Smooth muscle cell (in vitro differentiated cells): ENCODE measurements at regions not wholly inside any gene's neighbourhood (a gene's known extent, or its start where the extent isn't known, plus 50 kb on each side); places are given as distances from the start of the nearest gene placed in this dataset.

Source experiments
- DNase-seq: peaks from one replicate; lab custom pipeline; 2025; ENCODE audit not compliant: unreplicated experiment; lab: John Stamatoyannopoulos, UW
- H2AFZ ChIP-seq: fragments of 200-600 bp; sonication (generic); 2 replicates; pipeline ENCODE4 v1.6.0; 2016; ENCODE audit warnings: antibody characterized with exemption, low read depth, mild to moderate bottlenecking
- H3F3A ChIP-seq: fragments of 200-600 bp; sonication (generic); 2 replicates; pipeline ENCODE4 v1.6.0; 2017; ENCODE audit warnings: antibody characterized with exemption, low read depth
- H3K27ac ChIP-seq: fragments of 200-600 bp; sonication (generic); 2 replicates; pipeline ENCODE4 v1.5.1; 2016; ENCODE audit warnings: low read depth, mild to moderate bottlenecking
- H3K27me3 ChIP-seq: fragments of 200-600 bp; sonication (generic); 2 replicates; pipeline ENCODE4 v1.6.1; 2016; ENCODE audit warnings: low read depth, mild to moderate bottlenecking
- H3K36me3 ChIP-seq: fragments of 200-600 bp; sonication (generic); 2 replicates; pipeline ENCODE4 v1.5.1; 2016; ENCODE audit warnings: low read depth
- H3K4me1 ChIP-seq: fragments of 200-600 bp; sonication (generic); 2 replicates; pipeline ENCODE4 v1.5.1; 2016; ENCODE audit warnings: low read depth
- H3K4me2 ChIP-seq: fragments of 200-600 bp; sonication (generic); 2 replicates; pipeline ENCODE4 v1.6.0; 2016; ENCODE audit warnings: mild to moderate bottlenecking
- H3K4me3 ChIP-seq: fragments of 200-600 bp; sonication (generic); 2 replicates; pipeline ENCODE4 v1.5.1; 2016; ENCODE audit warnings: mild to moderate bottlenecking
- H3K79me2 ChIP-seq: fragments of 200-600 bp; sonication (generic); 2 replicates; pipeline ENCODE4 v1.6.0; 2016; ENCODE audit warnings: low read depth, mild to moderate bottlenecking
- H3K9ac ChIP-seq: fragments of 200-600 bp; sonication (generic); 2 replicates; pipeline ENCODE4 v1.6.0; 2016; ENCODE audit warnings: low read depth
- H3K9me3 ChIP-seq: fragments of 200-600 bp; sonication (generic); replicated peaks from 2 replicates; pipeline ENCODE4 v1.5.1; 2016; ENCODE audit warnings: low read depth
- H4K20me1 ChIP-seq: fragments of 200-600 bp; sonication (generic); 2 replicates; pipeline ENCODE4 v1.6.0; 2016; ENCODE audit warnings: low read depth
- WGBS: methylation state at CpG from one replicate; pipeline ENCODE4 v1.1.7; 2016; ENCODE audit warnings: low lambda C conversion rate; 5-methylcytosine and 5-hydroxymethylcytosine counted together
- TF ChIP-seq, protein P1 (sequence below): fragments of 200-600 bp; sonication (generic); IDR thresholded peaks from 2 replicates; pipeline ENCODE4 v1.5.1; 2017; ENCODE audit warnings: borderline replicate concordance, mild to moderate bottlenecking, antibody characterized with exemption; ENCODE audit not compliant: insufficient read depth, poor library complexity, severe bottlenecking

DNA sequence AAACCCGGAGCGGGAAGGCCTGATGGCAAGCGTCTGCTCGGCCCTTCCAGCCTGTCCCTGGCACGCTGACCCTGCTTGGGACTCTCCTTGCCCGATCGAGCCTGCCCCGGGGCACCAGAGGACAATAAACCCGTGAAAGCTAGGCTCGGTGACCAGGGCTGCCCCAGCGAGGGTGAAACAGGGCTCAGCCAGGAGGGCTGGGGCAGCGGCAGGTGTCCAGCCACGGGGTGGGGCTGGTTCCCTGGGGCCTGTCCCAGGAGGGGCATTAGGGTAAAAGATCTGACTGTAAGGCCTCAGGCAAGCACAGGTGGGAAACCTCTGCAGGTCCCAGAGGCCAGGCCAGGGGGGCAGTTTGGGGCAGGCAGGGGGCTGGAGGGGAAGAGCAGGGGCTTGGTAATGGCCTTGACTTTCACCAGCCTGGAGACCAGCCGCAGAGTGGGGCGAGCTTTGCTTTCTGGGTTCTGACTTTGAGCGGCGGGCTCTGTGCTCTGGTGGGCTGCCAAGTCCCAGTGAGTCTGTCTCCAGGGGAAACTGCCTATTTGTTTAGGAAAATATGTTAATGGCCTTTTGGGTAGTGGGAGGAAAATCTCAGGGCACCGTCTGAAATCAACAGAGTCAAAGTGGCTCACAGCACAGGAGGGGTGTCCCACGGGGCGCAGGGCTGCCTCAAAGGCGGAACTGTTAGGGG lies 68.2 kb upstream of the INPP5A start:
- Histone ChIP-seq H3K4me3 (no peak overlapping the region), H3K36me3 (no peaks in the 10 kb centered on the region), H3K27me3 (no peaks in the 10 kb centered on the region), H3F3A (no peaks in the 10 kb centered on the region), H3K9me3 (no peaks in the 10 kb centered on the region), H3K79me2 (no peaks in the 10 kb centered on the region), H3K4me1 (peaks cover 6% of the 10 kb centered on the region), H3K27ac (no peak overlapping the region), H3K9ac (no peak overlapping the region), H4K20me1 (no peaks in the 10 kb centered on the region), H3K4me2 (no peak overlapping the region), H2AFZ (no peak overlapping the region)
- WGBS = 84% methylated on average over 21 of the region's 21 CpGs
- DNase-seq = no peak
- TF ChIP-seq, protein P1, sequence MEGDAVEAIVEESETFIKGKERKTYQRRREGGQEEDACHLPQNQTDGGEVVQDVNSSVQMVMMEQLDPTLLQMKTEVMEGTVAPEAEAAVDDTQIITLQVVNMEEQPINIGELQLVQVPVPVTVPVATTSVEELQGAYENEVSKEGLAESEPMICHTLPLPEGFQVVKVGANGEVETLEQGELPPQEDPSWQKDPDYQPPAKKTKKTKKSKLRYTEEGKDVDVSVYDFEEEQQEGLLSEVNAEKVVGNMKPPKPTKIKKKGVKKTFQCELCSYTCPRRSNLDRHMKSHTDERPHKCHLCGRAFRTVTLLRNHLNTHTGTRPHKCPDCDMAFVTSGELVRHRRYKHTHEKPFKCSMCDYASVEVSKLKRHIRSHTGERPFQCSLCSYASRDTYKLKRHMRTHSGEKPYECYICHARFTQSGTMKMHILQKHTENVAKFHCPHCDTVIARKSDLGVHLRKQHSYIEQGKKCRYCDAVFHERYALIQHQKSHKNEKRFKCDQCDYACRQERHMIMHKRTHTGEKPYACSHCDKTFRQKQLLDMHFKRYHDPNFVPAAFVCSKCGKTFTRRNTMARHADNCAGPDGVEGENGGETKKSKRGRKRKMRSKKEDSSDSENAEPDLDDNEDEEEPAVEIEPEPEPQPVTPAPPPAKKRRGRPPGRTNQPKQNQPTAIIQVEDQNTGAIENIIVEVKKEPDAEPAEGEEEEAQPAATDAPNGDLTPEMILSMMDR = no peak

DNA sequence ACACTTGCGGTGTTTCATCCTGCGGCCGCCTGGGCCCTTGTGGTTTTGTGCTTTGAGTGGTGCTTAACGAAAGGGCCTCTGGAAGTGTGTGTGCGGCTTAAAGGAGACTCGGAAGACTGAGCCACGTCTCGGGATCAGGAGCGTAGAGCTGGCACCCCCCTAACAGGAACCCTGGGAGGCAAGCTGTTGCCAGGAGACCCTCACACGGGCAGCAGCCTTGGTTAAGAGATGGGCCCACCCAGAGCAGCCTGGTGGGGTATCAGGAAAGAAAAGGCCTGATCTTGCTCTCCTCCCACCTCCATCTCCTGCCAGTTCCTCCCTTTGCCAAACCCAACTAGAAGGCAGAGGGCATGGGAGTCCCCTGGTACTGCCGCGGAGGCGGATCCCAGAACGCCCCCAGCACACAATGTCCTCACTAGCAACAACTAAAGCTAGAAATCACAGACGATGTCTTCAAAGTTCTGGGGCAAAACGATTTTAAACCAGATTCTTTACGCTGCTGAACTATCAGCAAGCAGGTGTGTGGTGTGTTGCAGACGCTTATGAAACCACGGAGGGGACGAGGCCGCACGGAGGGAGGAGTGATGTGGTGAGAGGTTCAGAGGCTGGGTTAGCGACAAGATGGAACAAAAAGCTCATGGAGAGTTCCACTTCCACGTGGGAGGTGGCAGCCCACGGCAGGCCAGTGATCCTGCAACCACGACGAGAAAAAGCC lies 67.0 kb upstream of the INPP5A start:
- H3K27ac ChIP-seq = no peak overlapping the region
- H3K36me3 ChIP-seq = no peaks in the 10 kb centered on the region
- no peaks in the 10 kb centered on the region for H3K9me3 ChIP-seq
- no peaks in the 10 kb centered on the region for H3K79me2 ChIP-seq
- H3K27me3 ChIP-seq = peaks cover 6% of the 10 kb centered on the region
- no peak overlapping the region for H3K9ac ChIP-seq
- DNase-seq = no peak
- no peaks in the 10 kb centered on the region for H3K4me1 ChIP-seq
- TF ChIP-seq, protein P1 = no peak
- H3K4me2 ChIP-seq = no peak overlapping the region
- H4K20me1 ChIP-seq = no peaks in the 10 kb centered on the region
- 78% methylated on average over 27 of the region's 27 CpGs for WGBS
- H2AFZ ChIP-seq = no peak overlapping the region
- no peaks in the 10 kb centered on the region for H3F3A ChIP-seq
- H3K4me3 ChIP-seq = no peak overlapping the region

DNA sequence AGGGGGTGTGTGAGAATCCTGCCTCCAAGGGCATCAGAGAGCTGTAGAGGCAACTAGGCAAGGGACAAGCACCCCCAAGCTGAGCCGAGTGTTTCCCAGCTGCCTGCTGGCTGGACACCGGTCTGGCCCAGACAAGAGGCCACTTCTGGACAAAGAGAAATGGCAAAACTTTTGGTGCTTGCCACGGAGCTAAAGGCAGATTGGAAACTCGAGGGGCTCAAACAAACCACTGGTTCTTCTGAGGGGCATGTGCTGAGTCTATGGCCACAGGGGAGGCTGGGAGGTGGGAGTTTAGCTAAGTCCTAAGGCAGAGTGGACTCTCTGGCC lies 66.5 kb upstream of the INPP5A start:
- H3K4me3 ChIP-seq = no peak overlapping the region
- TF ChIP-seq, protein P1 = no peak
- no peaks in the 10 kb centered on the region for H3K79me2 ChIP-seq
- H3K4me2 ChIP-seq = no peak overlapping the region
- no peaks in the 10 kb centered on the region for H3F3A ChIP-seq
- H3K9me3 ChIP-seq = no peaks in the 10 kb centered on the region
- no peaks in the 10 kb centered on the region for H4K20me1 ChIP-seq
- no peaks in the 10 kb centered on the region for H3K4me1 ChIP-seq
- no peak for DNase-seq
- WGBS = 96% methylated on average over 4 of the region's 4 CpGs
- H3K36me3 ChIP-seq = no peaks in the 10 kb centered on the region
- no peak overlapping the region for H3K27ac ChIP-seq
- H3K9ac ChIP-seq = no peak overlapping the region
- H2AFZ ChIP-seq = no peak overlapping the region
- H3K27me3 ChIP-seq = peaks cover 10% of the 10 kb centered on the region

DNA sequence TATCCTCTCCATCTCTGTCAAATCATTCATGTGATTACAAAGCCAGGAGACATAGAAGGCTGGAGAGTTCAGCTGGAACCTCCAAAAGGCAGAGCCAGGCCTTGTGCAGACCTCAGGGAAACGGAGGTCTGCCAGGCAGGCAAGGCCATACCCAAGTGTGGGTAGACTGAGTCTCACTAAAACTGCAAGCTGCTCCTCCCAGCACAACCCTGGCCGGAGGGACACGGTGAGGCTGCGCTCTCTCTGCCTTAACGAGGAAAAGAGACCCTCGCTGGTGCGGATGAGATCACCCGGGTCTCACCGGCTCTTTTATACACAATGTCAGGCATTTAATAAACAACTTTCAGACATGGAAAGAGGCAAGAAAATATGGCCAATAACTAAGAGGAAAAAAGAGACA lies 66.1 kb upstream of the INPP5A start:
- no peaks in the 10 kb centered on the region for H4K20me1 ChIP-seq
- no peaks in the 10 kb centered on the region for H3K36me3 ChIP-seq
- no peak overlapping the region for H3K4me2 ChIP-seq
- no peak overlapping the region for H2AFZ ChIP-seq
- DNase-seq = no peak
- H3K27me3 ChIP-seq = peaks cover 10% of the 10 kb centered on the region
- TF ChIP-seq, protein P1 = no peak
- WGBS = 98% methylated on average over 9 of the region's 9 CpGs
- no peaks in the 10 kb centered on the region for H3K9me3 ChIP-seq
- H3K4me1 ChIP-seq = no peaks in the 10 kb centered on the region
- H3F3A ChIP-seq = no peaks in the 10 kb centered on the region
- no peak overlapping the region for H3K9ac ChIP-seq
- no peaks in the 10 kb centered on the region for H3K79me2 ChIP-seq
- H3K4me3 ChIP-seq = no peak overlapping the region
- no peak overlapping the region for H3K27ac ChIP-seq
